Gastroesophageal sphincter (tissue), 4 donors: ENCODE measurements at regions not wholly inside any gene's neighbourhood (a gene's known extent, or its start where the extent isn't known, plus 50 kb on each side); places are given as distances from the start of the nearest gene placed in this dataset.
A peak's percentile ranks its signal among the peaks of the same experiment; 100 is the strongest.

Experiments
- ATAC-seq: fragments of 150-250 bp; one replicate; pipeline ENCODE4 v1.9.1; 2016; ENCODE audit warnings: mild to moderate bottlenecking, moderate library complexity
- H3K27ac ChIP-seq, 4 donors: fragments of 200-600 bp; sonication (generic) in 3 of 4; 1 replicate in 3 of 4; 2 replicates in 1 of 4; pipeline ENCODE4 v1.5.1; 2016 to 2019
- H3K27me3 ChIP-seq: fragments of 200-600 bp; sonication (generic); one replicate; pipeline ENCODE4 v1.5.1; 2019
- H3K36me3 ChIP-seq, 2 donors: fragments of 200-600 bp; sonication (generic); one replicate each; pipeline ENCODE4 v1.5.1; 2019; ENCODE audit warnings: control low read depth in 1 of 2
- H3K4me1 ChIP-seq, 3 donors: fragments of 200-600 bp; sonication (generic); 1 replicate in 2 of 3; 2 replicates in 1 of 3; pipeline ENCODE4 v1.5.1; 2016 to 2019; ENCODE audit warnings: control low read depth in 2 of 3
- H3K4me3 ChIP-seq, 2 donors: fragments of 200-600 bp; sonication (generic); one replicate each; pipeline ENCODE4 v1.5.1; 2019; ENCODE audit warnings: mild to moderate bottlenecking in 1 of 2, moderate library complexity in 1 of 2
- H3K9me3 ChIP-seq, 3 donors: fragments of 200-600 bp; sonication (generic); one replicate each; pipeline ENCODE4 v1.5.1; 2017 to 2019; ENCODE audit warnings: control low read depth in 2 of 3
- CTCF ChIP-seq, 4 experiments: fragments of 200-600 bp in 2 of 4; fragments of 450-650 bp in 2 of 4; sonication (generic) in 1 of 4; IDR thresholded peaks; one replicate each; pipeline ENCODE4 v1.5.1; 2017 to 2019; ENCODE audit warnings: antibody characterized with exemption in 4 of 4, mild to moderate bottlenecking in 2 of 4, moderate library complexity in 2 of 4
- EP300 ChIP-seq: sonication (generic); formaldehyde crosslinking; IDR thresholded peaks from one replicate; pipeline ENCODE4 v1.6.1; 2017; ENCODE audit warnings: antibody characterized with exemption, mild to moderate bottlenecking
- POLR2A ChIP-seq, 2 donors: fragments of 450-650 bp; IDR thresholded peaks; one replicate each; pipeline ENCODE4 v1.6.1; 2017; ENCODE audit warnings: antibody characterized with exemption in 2 of 2, mild to moderate bottlenecking in 2 of 2, moderate library complexity in 1 of 2
- POLR2AphosphoS5 ChIP-seq: sonication (generic); formaldehyde crosslinking; IDR thresholded peaks from one replicate; pipeline ENCODE4 v1.6.1; 2017; ENCODE audit warnings: antibody characterized with exemption
- WGBS, 2 donors: methylation state at CpG; one replicate each; pipeline ENCODE4 v1.1.5; 2018; ENCODE audit warnings: low coverage in 1 of 2; 5-methylcytosine and 5-hydroxymethylcytosine counted together

- no peaks in the 10 kb centered on the region for H3K36me3 ChIP-seq
- WGBS, 2 donors = 51 to 52% methylated on average over 6 to 11 of the region's 11 CpGs
- TF ChIP-seq EP300 = no peak
- no peak for TF ChIP-seq POLR2AphosphoS5
- TF ChIP-seq POLR2A (IDR thresholded peaks at IDR 0.05) = no peak
- no peak for TF ChIP-seq CTCF (IDR thresholded peaks at IDR 0.05)
- no peak for ATAC-seq
- H3K4me3 ChIP-seq = no peak overlapping the region
- no peaks in the 10 kb centered on the region for H3K9me3 ChIP-seq
- H3K27me3 ChIP-seq = no peaks in the 10 kb centered on the region
- no peaks in the 10 kb centered on the region for H3K4me1 ChIP-seq
- H3K27ac ChIP-seq = no peak overlapping the region
These were observed 228.8 kb downstream of the CDH11 start for GRCh38 chr16:64892835-64893785.

GRCh38 chr16:64889446-64889845, 232.4 kb downstream of the CDH11 start:
- Histone ChIP-seq H3K36me3 (no peaks in the 10 kb centered on the region), H3K4me3 (no peak overlapping the region), H3K9me3 (no peaks in the 10 kb centered on the region), H3K27ac (no peak overlapping the region), H3K4me1 (no peaks in the 10 kb centered on the region), H3K27me3 (no peaks in the 10 kb centered on the region)
- TF ChIP-seq CTCF (IDR thresholded peaks at IDR 0.05) = no peak
- TF ChIP-seq POLR2A (IDR thresholded peaks at IDR 0.05) = no peak
- TF ChIP-seq EP300 = no peak
- TF ChIP-seq POLR2AphosphoS5 = no peak
- WGBS, 2 donors = 61 to 74% methylated on average over 2 of the region's 2 CpGs
- no peak for ATAC-seq

GRCh38 chr16:64887651-64888050, 234.2 kb downstream of the CDH11 start:
- ATAC-seq = no peak
- no peak overlapping the region for H3K27ac ChIP-seq
- TF ChIP-seq POLR2A (IDR thresholded peaks at IDR 0.05) = no peak
- TF ChIP-seq EP300 = no peak

GRCh38 chr16:64882078-64882784, 239.6 kb downstream of the CDH11 start:
- no peak for ATAC-seq
- no peaks in the 10 kb centered on the region for H3K36me3 ChIP-seq
- WGBS, 2 donors = 46 to 61% methylated on average over 5 to 6 of the region's 6 CpGs
- no peak overlapping the region for H3K27ac ChIP-seq
- no peaks in the 10 kb centered on the region for H3K27me3 ChIP-seq
- no peaks in the 10 kb centered on the region for H3K9me3 ChIP-seq
- H3K4me3 ChIP-seq = no peak overlapping the region
- no peak for TF ChIP-seq CTCF (IDR thresholded peaks at IDR 0.05)
- TF ChIP-seq POLR2AphosphoS5 = peak; percentile 26
- no peak for TF ChIP-seq POLR2A (IDR thresholded peaks at IDR 0.05)
- no peak for TF ChIP-seq EP300
- H3K4me1 ChIP-seq = no peaks in the 10 kb centered on the region

More at GRCh38 chr16:64887651-64888050, 234.2 kb downstream of the CDH11 start:
- no peaks in the 10 kb centered on the region for H3K9me3 ChIP-seq
- no peaks in the 10 kb centered on the region for H3K36me3 ChIP-seq
- H3K4me3 ChIP-seq = no peak overlapping the region
- H3K27me3 ChIP-seq = no peaks in the 10 kb centered on the region
- H3K4me1 ChIP-seq = no peaks in the 10 kb centered on the region

GRCh38 chr16:64880994-64881393, 240.9 kb downstream of the CDH11 start:
- no peak for TF ChIP-seq POLR2A (IDR thresholded peaks at IDR 0.05)
- no peak for TF ChIP-seq CTCF (IDR thresholded peaks at IDR 0.05)
- TF ChIP-seq POLR2AphosphoS5 = no peak
- no peak for TF ChIP-seq EP300
- WGBS, 2 donors = 58 to 100% methylated on average over 1 to 2 of the region's 2 CpGs
- Histone ChIP-seq H3K36me3 (no peaks in the 10 kb centered on the region), H3K9me3 (no peaks in the 10 kb centered on the region), H3K4me3 (no peak overlapping the region), H3K27ac (no peak overlapping the region), H3K4me1 (no peaks in the 10 kb centered on the region), H3K27me3 (no peaks in the 10 kb centered on the region)
- no peak for ATAC-seq
